Lung microvascular endothelial cell (primary cell): ENCODE measurements at regions not wholly inside any gene's neighbourhood (a gene's known extent, or its start where the extent isn't known, plus 50 kb on each side); places are given as distances from the start of the nearest gene placed in this dataset.

Experiments used
- DNase-seq, 2 donors: peaks; one replicate each; pipeline versions ENCODE4 v3.0.0 to v3.0.0-alpha.2; 2010; ENCODE audit warnings: low read depth in 2 of 2

DNA sequence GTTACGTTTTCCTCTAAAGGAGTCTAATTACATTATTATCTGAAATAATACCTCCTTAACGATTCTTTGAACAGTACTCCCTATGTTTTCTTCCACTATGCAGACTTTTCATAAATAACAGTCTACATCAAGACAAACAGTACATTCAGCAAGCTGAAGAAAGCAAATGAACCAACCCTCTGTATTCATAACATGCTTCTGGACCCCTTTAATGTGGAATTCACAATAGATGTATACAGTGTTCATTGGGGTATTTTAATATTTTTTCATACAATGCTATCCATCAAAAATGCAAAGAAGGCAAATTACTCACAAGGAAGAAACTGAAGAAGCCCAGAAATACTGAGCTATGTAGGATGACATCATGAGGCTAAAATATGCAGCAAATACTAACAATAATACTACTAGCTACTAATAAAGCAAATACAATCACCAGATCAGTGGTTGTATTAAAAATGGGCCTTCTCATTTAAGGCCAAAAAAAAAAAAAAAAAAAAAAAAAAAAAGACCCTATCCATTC, 408.6 kb downstream of the MTX2 start:
- DNase-seq, result no peak

DNA sequence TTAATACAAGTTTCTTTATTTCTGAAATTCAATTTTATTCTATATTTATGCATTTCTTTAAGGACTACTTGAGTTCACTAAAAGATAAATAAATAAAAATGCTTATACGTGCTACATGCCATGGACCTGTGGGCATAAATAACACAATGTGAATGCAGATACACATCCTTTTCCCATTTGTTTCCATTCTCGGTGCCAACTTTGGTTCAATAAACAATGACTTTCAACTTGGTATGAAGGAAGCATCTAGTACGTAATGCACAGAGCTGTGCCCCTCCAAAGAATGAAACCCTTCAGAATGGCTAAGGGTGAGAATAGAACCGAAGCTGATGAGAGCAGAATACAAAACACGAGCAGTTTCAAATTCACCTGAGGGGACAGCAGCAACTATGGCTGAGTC, 409.3 kb downstream of the MTX2 start:
- DNase-seq, result peak in 1 of 2 donors; percentile 84

DNA sequence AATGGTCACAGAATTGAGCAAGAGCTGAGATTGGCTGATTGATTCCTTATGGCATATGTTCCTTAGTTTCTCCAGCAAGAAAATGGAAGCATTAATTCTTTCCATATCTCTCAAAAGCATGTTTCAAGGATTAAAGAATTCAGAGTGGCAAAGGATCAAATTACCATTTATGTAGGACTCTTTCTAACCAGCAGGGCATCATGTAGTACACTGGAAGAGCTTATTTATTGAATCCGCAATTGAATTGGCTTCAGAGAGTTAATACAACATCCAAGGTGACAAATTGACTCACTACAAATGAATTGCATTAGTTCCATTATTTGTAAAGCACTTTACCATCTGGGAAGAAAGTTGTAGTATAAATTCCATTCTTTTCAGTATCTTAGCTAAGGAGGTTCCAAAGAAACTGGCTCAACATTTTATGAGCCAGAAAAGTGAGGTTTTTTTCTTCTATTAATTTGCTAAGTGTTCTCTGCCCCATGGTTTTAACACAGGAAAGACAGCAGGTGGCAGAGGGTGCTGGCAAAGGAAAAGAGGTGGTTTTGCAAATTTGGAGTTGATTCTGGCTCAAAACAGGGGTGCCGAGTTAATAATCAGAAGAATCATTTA, 409.9 kb downstream of the MTX2 start:
- no peak for DNase-seq

DNA sequence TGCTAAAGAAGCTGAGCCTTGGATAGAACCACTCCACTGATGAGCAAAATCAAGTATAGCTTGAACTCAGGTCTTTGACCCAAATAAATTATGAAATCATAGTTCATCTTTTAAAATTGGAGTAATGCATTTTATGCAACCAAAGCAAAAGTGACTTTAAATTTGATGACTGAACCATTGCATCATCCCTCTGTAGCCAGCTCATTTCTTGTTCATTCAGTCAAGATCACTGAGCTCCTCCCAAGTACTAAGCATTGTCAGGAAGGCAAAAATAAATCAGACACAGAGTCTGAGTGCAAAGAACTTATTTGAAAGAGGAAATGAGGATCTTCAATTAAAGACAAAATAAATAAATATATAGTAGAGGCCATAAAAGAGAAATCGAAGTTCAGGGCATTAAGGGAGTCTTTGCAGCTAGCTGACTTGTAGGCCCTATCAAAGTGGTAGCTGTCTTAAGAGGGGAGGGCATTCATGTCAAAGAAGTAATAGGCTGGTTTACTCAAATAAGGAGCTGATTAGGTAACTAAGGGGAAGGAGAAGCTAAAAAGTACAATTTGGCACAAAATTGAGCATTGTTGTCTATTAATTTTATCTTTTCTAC, 411.8 kb downstream of the MTX2 start:
- DNase-seq, result no peak

DNA sequence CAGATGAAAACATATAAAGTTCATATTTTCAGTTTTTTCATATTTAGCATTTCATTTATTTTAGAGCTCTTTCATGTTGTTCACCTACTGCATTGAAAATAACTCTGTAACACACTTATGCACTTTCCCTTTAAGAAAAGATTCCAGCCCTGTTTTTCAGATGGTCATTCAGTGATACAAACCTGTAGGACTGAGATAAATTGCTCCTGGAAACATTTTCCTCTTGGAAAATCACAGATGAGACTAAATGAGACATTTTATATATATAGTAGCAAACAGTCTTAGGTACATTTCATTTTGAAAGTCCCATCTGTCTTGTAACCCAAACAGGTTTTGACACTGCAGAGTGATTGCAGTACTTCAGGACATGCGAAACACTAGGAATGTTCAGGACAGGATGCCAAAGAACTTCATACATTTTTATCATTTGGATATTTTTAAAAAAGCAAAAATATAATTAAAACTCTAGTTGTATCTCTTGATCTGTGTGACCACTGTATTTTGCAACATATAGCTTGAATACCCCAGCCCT, 412.4 kb downstream of the MTX2 start:
- DNase-seq, result no peak

DNA sequence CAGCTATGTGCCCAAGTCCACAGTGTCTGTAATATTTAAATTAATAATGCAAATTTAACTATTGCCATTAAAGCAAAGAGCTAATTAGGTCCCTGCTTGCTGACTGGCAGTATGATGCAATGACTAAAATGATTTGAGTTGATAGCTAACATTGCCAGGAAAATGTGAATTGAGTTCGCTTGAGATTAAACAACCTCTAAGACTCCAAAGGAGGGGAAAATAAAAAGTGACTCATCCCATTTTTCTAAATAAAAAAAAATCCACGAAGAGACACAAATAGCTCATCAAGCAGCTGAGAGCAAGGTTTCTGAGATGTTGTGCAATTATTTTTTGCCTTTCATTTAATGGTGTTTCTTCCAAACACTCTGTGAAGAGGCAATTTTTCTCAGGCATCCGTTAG, 413.0 kb downstream of the MTX2 start:
- DNase-seq, result no peak

DNA sequence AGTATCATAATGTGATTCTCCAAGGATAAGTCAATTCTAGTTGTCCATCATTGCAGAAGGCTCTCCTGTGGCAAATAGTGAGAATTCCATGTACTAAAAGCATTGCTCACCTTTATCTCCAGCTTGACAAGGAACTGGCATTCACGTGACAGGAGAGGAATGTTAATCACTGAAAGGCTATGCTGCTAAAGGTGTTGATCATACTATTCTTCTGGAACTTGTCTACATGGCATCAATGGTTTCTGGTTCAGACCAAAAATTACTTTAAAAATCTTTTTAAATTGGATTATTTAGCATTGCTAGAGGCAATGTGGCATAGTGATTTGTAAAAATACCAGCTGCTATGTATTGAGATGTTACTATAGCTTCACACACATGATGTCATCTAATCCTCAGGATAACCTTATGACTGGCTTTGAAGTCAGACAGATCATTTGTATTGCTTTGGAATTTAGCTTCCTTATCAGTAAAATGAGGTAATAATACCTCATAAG, 414.4 kb downstream of the MTX2 start:
- no peak for DNase-seq

DNA sequence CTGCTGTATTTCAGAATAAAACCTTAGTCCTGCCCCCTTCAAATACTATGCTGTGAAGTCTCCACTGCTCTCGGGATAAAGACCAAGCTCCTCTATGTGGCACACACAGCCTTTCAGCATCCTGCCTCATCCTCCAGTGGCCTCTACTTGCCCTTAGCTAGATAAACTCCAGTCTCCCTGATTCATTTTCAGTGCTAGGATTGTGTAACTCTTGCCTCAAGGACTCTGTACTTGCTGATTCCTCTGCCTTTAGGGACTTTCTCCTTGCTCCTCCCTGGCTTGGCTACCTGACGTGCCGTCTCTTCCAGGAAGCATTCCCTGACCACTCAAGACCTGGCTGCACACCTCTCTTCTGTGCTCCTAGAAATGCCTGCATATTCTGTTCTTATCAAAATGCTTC, 416.7 kb downstream of the MTX2 start:
- no peak for DNase-seq

DNA sequence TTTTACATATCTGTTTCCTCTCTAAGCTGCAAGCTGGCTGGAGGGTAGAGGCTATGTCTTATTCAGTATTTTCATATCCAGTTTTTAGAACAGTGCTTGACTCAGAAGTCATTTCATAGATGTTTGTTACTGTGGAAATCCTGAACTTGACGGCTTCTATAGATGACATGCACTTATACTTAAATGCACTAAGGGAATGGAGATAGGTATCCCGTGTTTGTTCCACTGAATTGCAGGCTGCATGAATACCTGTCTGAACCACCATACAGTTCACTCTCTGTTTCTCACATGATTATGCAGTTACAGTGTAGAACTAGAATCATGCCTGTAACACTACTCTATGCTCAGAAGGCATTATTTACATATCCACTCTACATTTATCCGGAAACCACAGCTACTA, 417.1 kb downstream of the MTX2 start:
- DNase-seq, result no peak

DNA sequence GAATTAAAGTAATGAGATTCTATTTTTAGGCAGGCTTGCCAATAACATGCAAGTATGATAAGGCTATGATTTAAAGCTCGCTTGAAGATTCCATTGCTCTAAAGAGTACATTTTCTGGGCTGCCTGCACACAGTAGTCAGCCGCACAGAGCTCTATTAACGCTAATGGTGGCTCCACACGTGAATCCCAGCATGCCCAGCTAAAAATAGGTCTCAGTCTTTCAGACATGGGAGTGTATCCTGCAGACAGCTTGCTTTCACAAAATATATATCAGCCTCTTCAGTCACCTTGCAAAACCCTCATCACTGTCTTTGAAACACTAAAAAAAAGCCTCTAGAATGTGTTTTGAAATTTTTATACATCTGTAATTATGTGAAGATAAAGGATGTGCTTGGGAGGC, 418.1 kb downstream of the MTX2 start:
- no peak for DNase-seq

DNA sequence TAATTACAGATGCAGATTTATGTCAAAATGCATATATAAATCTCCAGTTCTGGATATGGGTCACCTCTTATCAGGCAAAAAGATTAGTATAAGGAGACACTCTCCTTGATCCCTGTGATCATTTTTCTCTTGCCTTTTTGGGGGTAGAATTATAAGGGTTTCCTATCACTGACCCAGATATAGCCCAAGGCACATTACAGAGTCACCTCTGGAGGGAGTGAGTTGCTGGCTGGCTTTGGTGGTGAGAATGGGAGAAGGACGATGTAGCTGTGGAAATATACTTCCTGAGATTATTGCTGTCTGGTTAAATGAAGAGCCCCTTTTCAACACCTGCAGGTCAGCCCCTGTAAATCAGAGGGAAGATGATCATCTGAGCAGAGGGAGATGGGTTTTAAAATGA, 418.7 kb downstream of the MTX2 start:
- no peak for DNase-seq

DNA sequence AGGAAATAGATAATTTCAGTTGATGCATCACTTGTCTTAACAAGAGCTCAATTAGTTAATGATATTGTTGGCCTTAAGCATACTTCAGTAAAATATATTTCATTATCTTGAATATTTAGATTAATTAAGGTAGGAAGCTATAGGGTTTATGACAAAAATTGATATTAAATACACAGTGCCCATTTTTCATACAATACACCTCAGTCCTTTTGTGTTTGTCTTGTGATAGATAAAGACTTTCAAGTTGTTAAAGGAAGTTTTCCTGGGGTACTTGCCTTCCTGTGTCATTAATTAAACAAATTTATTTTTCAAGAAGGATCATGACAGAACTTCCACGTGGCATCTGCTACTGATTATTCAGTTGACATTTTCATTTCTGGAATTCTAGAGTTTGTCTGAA, 420.5 kb downstream of the MTX2 start:
- DNase-seq, result no peak

DNA sequence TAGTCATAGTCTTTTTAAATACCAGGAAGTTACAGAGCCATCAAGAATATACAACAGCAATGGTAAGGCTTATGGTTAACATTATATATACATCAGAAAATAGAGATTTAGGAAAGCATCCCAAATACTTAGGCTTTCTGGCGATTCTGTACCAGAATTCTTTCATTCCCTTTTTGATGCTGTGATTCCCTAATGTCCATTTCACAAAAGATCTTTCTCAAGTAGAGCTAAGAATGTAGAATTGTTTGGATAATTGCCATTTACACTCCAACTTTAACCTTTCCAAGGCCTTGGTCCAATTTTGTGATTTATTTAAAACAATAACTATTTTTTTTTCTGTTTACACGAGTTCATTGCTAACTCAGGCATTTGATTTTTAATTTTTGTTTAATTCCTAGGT, 422.2 kb downstream of the MTX2 start:
- DNase-seq, result no peak

DNA sequence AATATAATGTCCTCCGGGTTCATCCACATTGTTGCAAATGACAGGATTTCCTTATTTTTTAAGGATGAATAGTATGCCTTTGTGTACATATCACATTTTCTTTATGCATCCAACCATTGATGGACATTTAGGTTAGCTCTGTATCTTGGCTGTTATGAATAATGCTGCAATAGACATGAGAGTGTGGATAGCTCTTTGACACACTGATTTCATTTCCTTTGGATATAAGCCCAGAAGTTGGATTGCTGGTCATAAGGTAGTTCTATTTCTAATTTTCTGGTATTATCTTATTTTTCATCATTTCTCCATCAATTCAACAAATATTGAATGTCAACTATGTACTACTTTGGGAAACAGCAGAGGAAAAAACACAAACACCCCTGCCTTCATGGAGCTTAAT, 423.3 kb downstream of the MTX2 start:
- DNase-seq, result peak in 1 of 2 donors; percentile 79

DNA sequence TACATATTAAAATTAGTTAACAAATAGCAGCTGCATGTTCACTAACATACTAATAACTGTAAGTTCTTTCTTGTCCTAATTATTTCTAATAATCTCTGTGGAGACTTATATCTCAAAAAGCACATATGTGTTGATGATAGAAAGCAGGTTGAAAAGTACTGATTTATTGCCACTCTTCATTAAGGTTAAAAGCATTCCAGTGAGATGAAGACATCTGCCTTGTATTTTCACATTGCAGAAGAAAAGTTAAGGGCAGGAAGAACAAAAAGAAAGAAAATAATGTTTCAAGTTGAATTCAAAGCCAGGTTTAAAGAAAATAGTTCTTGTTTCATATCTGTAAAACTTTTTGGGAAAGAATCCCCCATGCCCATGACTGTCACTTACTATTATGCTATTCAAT, 429.9 kb downstream of the MTX2 start:
- DNase-seq, result no peak

DNA sequence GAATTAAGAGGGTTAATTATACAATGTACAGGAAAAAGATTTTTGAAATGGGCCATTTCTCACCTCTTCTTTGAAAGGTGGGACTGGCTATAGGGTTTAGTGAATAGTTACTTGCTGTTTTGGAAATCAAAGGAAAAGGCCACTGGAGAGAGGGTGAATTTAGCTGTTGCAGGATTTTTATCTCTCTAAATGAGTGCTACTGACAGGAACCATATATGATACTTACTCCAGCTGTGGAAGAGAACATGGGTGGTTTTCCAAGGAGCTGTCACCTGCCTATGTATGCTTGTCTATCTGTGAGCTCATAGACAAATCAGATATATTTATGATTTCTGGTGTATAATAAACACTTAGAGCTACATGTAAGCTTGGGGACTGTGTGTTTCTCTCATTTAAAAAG, 430.4 kb downstream of the MTX2 start:
- no peak for DNase-seq

DNA sequence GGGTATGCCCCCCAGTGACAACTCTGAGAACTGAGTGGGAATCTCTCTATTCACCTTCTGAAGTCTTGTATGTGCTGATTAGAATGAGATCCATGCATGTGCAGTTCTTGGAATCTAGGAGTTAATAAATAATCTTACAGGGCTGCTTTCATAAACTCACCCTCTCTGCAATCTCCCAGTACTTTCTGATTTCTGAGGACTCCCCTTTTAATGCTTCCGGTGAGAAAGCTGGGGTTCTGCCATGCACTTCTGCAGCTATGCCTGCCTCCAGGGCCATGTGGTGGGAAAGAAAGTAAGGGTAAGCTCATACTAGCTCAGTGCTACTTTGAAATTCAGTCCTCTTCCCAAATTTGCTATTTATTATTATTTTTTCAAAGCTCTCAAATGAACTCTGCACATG, 432.9 kb downstream of the MTX2 start:
- DNase-seq, result no peak

DNA sequence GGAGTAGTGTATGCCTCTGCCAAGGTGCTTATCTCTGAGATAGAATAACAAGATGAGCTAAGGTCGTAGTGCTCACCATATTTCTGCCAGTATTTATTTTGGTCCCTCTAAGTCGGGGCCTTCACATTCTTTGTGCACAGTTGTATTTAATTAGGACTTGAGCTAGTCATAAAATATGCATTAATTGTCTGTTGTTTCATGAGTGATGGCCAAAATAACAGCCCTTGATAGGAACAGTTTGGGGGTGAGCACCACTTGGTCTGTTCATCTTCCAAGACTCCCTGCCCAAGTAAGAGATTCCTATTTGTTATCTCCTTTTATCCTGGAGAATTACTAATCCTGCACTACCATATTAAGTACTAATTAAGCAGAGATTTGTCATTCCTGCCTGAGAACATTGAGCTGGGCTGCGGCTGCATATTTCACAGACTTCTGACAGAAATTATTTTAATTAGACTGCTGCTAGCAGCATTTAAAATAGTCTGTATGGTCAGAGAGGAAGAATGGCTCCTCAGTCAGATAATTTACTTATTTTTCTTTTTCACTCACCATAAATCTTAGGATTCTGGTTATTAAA, 435.1 kb downstream of the MTX2 start:
- no peak for DNase-seq

DNA sequence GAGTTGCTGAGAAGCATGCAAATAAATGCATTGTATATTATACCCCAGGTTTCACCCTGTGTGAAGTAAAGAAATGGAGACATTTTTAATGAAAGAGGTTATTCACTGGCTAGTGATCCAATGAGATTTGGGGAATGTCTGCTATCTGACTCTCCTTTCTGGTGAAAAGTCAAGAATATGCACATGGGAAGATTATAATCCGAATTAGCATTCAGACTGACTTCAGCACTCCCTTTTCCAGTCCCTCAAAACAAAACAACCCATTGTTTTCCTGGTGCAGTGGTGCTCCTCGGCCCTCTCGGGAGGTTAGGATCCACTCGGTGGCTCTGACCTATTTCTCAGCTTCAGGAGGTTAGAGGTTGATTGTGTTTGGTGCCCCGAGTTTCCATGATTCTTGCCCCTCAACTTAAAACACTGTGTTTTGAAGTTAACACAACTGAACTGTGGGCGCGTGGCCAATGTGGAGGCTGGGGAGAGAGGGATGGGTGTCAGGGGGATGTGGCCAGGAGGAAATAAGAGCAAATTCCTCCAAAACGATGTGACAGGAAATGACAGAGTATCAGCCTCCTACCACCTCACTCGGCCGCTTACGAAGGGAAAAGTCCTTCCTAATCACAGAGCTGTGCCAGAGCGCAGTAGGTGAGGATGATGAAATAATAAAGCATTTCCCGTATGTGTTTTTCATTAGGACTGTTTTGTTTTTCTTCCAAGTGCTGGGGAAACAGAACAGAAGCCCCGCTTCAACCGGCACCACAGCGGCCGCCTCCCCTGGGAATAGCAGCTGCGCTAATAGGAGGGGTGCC, 440.1 kb downstream of the MTX2 start:
- DNase-seq, result peak in 1 of 2 donors; percentile 100

DNA sequence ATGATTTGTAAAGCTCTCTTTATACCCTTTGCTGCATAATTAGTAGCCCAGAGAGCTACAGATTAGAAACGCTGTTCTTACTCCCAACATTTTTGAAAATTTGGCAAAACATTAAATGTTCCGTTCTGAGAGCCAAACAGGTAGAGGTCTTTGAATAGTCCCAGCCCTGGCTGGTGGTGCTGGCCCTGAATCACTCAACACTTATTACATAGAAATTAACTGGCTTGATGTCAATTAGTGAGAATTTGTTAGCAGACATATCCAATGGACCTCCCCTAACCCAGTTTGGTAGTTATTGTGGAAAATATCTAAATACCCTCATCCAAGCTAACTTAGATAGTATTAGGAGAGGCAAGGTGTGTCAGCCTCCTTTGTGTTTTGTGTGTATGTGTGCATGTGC, 440.7 kb downstream of the MTX2 start:
- peak in 1 of 2 donors; percentile 95 for DNase-seq

DNA sequence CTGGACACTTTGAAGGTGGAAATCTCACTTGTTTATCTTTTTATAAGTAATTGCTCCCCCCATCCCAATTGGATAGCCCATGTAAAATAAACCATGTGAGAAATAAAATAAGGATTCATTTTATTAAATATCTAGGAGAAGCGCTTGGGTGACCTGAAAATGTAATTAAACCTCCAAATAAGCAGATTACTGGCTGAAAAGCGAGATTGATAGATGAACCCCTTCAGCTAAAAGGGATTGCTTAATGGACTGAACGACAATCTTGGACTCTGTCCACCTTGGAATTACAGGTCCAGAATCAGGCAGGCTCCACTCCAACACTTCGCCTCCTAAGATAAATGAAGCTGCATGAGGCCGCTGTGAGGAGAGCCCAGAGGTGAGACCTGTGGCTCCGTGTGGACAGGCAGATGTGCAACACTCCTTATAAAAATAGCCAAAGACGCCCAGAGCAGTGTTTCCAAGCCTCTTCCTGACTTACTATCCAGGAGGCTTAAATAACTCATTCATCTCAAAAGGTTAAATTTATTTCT, 441.5 kb downstream of the MTX2 start:
- DNase-seq, result no peak
